IPS DF 19.7 (cell line): ENCODE measurements at regions not wholly inside any gene's neighbourhood (a gene's known extent, or its start where the extent isn't known, plus 50 kb on each side); places are given as distances from the start of the nearest gene placed in this dataset.
A peak's percentile ranks its signal among the peaks of the same experiment; 100 is the strongest.

Experiments
- DNase-seq: peaks from one replicate; pipeline ENCODE4 v3.0.0-alpha.2; 2013; ENCODE audit warnings: low read depth, low spot score

DNA sequence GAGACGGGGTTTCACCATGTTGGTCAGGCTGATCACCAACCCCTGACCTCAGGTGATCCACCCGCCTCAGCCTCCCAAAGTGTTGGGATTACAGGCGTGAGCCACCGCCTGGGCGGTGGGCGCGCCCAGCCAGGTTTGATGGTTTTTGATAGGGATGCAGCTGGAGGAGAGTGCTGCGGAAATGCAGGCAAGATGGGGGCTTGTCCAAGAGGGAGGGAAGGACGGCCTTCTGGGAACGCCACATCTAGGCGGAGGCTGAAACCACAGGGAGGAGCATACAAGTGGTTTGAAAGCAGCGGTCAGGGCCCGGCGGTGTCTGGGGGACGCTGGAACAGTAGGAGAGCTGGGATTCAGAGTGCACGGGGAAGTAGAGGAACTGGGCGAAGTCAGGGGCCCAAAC is 134.6 kb downstream of the VRK1 start:
- DNase-seq = no peak

GRCh38 chr14:96934638-96935330 is 137.6 kb downstream of the VRK1 start:
- DNase-seq = no peak

- DNase-seq = no peak
Measured at GRCh38 chr14:96938946-96939345, 141.8 kb downstream of the VRK1 start.

DNA sequence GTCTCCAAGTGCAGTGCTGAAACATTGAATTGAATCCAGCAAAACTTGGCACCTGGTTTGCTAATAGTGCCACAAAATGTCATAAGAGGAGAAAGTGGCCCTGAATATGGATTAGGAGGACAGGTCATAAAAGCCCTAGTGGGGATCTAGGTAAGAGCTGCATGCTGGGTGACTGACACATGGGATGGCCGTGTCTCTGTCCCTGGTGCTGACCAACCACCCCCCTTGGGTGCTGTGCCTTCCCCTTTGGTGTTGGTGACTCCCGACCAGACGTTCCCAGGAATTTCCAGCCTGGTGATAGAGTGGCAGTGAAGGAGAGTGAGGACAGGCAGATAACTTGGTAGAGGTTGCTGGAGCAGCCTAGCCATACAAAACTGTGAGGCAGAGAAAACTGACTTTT is 142.8 kb downstream of the VRK1 start:
- DNase-seq = no peak

- DNase-seq = no peak
Measured at GRCh38 chr14:96944297-96944696, 147.1 kb downstream of the VRK1 start.

DNA sequence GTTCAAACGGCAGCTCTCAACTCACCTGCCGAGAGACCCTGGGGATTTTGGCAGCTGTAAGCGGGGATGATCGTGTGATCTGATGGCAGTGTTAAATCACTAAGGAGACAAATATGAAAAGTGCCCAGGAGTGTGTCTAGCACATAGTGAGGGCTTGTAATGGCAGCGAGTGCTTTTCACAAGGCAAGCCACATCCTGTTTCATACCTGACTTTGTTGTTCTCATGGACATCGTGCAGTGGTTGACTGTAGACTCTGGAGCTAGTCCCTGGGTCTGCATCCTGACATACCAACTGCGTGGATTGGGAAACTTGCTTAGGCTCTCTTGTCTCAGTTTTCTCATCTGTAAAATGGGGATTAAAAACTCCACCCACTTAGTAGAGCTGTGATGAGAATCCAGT is 148.5 kb downstream of the VRK1 start:
- no peak for DNase-seq

GRCh38 chr14:96949594-96949993 is 152.4 kb downstream of the VRK1 start:
- no peak for DNase-seq

GRCh38 chr14:96951511-96951910 is 154.3 kb downstream of the VRK1 start:
- DNase-seq = no peak

GRCh38 chr14:96953087-96953874 is 156.1 kb downstream of the VRK1 start:
- DNase-seq = no peak

- no peak for DNase-seq
Measured at GRCh38 chr14:96953875-96954185, 156.6 kb downstream of the VRK1 start.

GRCh38 chr14:96956464-96957239 is 159.5 kb downstream of the VRK1 start:
- DNase-seq = no peak

GRCh38 chr14:96958057-96958456 is 160.9 kb downstream of the VRK1 start:
- no peak for DNase-seq

DNA sequence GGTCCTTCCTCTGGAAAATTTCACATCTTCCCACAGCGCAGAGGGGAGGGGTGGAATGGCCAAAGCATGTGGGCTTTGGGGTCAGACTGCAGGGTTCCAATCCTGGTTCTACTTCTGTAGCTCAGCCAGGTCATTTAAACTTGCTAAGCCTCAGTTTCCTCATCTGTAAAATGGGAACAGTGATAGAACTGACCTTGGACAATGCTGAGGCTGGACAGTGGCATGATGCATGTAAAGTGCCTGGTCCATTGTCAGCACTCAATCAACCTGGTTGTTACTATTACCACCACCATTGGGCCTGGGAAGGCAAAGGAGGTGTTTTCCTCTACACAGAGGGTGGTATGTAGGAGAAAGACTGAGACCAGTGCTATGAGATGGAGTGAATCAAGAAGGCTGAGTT is 162.8 kb downstream of the VRK1 start:
- DNase-seq = no peak

- DNase-seq = no peak
Measured at GRCh38 chr14:96960598-96961116, 163.5 kb downstream of the VRK1 start.

GRCh38 chr14:96961895-96962294 is 164.7 kb downstream of the VRK1 start:
- no peak for DNase-seq

DNA sequence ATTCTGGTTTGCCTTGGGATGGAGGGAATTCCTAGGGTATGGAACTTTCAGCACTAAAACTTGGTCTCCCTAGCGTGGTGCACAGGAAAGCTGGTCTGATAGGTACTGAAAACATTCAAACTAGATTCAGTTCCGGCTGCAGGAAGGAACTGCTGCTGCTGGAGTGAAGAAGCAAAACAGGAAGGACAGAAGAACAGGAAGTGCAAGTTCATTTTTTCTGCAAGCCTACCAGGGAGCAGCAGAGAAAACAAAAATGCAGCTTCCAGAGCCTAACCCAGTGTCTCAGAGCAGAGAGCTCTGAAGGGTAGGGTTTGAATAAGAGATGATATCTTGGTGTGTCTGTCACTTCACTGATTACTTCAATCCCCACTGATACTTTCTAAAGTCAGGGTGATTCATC is 165.2 kb downstream of the VRK1 start:
- DNase-seq = no peak

- no peak for DNase-seq
Measured at GRCh38 chr14:96964726-96965415, 167.7 kb downstream of the VRK1 start.

GRCh38 chr14:96965885-96966595 is 168.9 kb downstream of the VRK1 start:
- DNase-seq = peak; percentile 25

- DNase-seq = no peak
Measured at GRCh38 chr14:96975116-96975515, 177.9 kb downstream of the VRK1 start.

DNA sequence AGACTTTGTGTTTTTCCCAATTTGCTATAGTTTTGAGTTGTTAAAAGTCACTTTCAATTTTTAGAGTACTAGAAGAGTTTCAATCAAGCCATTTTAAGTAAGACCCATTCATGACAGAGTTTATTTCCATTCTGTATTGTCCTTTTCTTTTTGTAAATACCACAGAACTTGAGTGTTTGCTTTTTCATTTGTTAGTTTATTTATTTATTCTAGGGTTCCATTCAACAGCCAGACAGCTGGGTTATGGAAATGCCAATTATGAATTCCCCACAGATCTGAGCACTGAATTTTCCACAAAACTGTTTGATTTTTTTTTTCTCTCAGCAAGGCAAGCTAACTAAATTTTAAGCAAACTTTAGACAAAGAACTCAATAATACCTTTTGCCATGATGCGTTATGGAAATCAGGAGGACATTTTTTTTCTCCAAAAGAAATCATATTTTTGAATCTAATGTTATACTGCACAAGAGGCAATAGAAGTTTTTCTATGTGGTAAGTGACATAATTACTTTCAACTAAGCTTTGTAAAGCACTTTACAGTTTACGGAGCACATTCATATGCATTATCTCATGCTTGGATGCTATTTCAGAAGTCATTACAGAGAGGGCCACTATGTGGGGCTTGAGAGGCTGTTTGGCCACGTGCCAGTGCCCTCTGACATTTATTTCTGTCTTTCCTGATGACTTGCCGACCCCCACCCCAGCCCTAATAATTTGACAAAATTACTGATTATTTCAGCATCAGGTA is 181.5 kb downstream of the VRK1 start:
- no peak for DNase-seq
